ENCODE measurements at regions not wholly inside any gene's neighbourhood (a gene's known extent, or its start where the extent isn't known, plus 50 kb on each side); places are given as distances from the start of the nearest gene placed in this dataset.

DNA sequence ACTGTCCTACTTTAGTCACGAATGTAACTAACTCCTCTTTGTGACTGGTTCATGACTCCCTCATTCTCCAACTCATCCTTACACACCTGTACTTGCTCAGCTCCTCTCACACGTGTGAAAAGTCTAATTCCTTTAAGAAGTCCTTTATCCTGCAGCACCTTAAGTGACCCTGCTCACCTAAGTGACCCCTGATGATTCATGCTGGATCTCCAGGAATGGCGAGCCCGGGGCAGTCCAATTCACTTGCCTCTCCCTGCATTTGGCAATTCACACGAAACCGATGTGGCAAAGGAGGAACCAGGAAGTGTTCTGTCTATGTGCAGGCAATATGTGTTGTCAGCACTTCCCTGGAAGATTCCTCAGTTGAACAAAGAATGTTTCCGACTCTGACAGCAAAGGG lies 189.8 kb upstream of the NABP1 start:
- TF ChIP-seq, protein P1, sequence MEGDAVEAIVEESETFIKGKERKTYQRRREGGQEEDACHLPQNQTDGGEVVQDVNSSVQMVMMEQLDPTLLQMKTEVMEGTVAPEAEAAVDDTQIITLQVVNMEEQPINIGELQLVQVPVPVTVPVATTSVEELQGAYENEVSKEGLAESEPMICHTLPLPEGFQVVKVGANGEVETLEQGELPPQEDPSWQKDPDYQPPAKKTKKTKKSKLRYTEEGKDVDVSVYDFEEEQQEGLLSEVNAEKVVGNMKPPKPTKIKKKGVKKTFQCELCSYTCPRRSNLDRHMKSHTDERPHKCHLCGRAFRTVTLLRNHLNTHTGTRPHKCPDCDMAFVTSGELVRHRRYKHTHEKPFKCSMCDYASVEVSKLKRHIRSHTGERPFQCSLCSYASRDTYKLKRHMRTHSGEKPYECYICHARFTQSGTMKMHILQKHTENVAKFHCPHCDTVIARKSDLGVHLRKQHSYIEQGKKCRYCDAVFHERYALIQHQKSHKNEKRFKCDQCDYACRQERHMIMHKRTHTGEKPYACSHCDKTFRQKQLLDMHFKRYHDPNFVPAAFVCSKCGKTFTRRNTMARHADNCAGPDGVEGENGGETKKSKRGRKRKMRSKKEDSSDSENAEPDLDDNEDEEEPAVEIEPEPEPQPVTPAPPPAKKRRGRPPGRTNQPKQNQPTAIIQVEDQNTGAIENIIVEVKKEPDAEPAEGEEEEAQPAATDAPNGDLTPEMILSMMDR (IDR thresholded peaks at IDR 0.05), result no peak
- TF ChIP-seq POLR2A (IDR thresholded peaks at IDR 0.05), result no peak

All from prostate gland (tissue), 2 donors.